Astrocyte (in vitro differentiated cells and primary cell): ENCODE measurements at regions not wholly inside any gene's neighbourhood (a gene's known extent, or its start where the extent isn't known, plus 50 kb on each side); places are given as distances from the start of the nearest gene placed in this dataset.

ENCODE experiments used
- DNase-seq: peaks from one replicate; pipeline ENCODE4 v3.0.0-alpha.2; 2010; ENCODE audit warnings: low read depth
- FAIRE-seq: peaks from 2 replicates; lab custom pipeline; 2011; peaks lifted over from hg19 to GRCh38; lab: Jason Lieb, UNC
- H2AFZ ChIP-seq: 2 replicates; pipeline ENCODE4 v1.6.0; 2012; ENCODE audit warnings: low read depth, low read length, inconsistent platforms
- H3K27ac ChIP-seq: 2 replicates; pipeline ENCODE4 v1.5.1; 2011; ENCODE audit warnings: low read depth, low read length, inconsistent platforms
- H3K27me3 ChIP-seq: 2 replicates; pipeline ENCODE4 v1.6.0; 2011; ENCODE audit warnings: low read length, inconsistent platforms; ENCODE audit not compliant: insufficient read depth
- H3K36me3 ChIP-seq: 2 replicates; pipeline ENCODE4 v1.5.1; 2011; ENCODE audit warnings: low read length, inconsistent platforms; ENCODE audit not compliant: insufficient read depth
- H3K4me1 ChIP-seq: 2 replicates; pipeline ENCODE4 v1.5.1; 2011; ENCODE audit warnings: low read length, inconsistent platforms; ENCODE audit not compliant: insufficient read depth
- H3K4me2 ChIP-seq: 2 replicates; pipeline ENCODE4 v1.6.0; 2012; ENCODE audit warnings: low read length, inconsistent platforms
- H3K4me3 ChIP-seq: 2 replicates; pipeline ENCODE4 v1.5.1; 2011; ENCODE audit warnings: low read depth, mild to moderate bottlenecking, low read length, inconsistent platforms; ENCODE audit not compliant: insufficient read depth
- H3K79me2 ChIP-seq: 2 replicates; pipeline ENCODE4 v1.6.0; 2012; ENCODE audit warnings: mild to moderate bottlenecking, low read length, inconsistent platforms; ENCODE audit not compliant: insufficient read depth
- H3K9ac ChIP-seq: 2 replicates; pipeline ENCODE4 v1.6.0; 2012; ENCODE audit warnings: mild to moderate bottlenecking, low read length, inconsistent platforms
- H3K9me3 ChIP-seq: 2 replicates; pipeline ENCODE4 v1.5.1; 2012; ENCODE audit warnings: low read depth, mild to moderate bottlenecking, low read length, inconsistent platforms; ENCODE audit not compliant: insufficient read depth
- H4K20me1 ChIP-seq: 2 replicates; pipeline ENCODE4 v1.6.0; 2012; ENCODE audit warnings: low read length, inconsistent platforms; ENCODE audit not compliant: insufficient read depth
- H3K27ac Mint-ChIP-seq: one replicate; pipeline ENCODE4 v1.8.0; 2021; ENCODE audit warnings: mild to moderate bottlenecking, mixed read lengths; ENCODE audit not compliant: unreplicated experiment
- H3K27me3 Mint-ChIP-seq: one replicate; pipeline ENCODE4 v1.8.0; 2021; ENCODE audit warnings: low read depth, mixed read lengths; ENCODE audit not compliant: unreplicated experiment
- H3K36me3 Mint-ChIP-seq: one replicate; pipeline ENCODE4 v1.8.0; 2021; ENCODE audit warnings: low read depth, mixed read lengths; ENCODE audit not compliant: unreplicated experiment
- H3K4me1 Mint-ChIP-seq: one replicate; pipeline ENCODE4 v1.8.0; 2021; ENCODE audit warnings: low read depth, mixed read lengths; ENCODE audit not compliant: unreplicated experiment
- H3K4me3 Mint-ChIP-seq: one replicate; pipeline ENCODE4 v1.8.0; 2021; ENCODE audit warnings: mild to moderate bottlenecking, moderate library complexity, mixed read lengths; ENCODE audit not compliant: unreplicated experiment
- H3K9me3 Mint-ChIP-seq: one replicate; pipeline ENCODE4 v1.8.0; 2021; ENCODE audit warnings: mild to moderate bottlenecking, mixed read lengths; ENCODE audit not compliant: unreplicated experiment
- CTCF ChIP-seq: IDR thresholded peaks from 2 replicates; pipeline ENCODE4 v1.5.1; 2011; ENCODE audit warnings: low read depth, mild to moderate bottlenecking, inconsistent platforms, low read length, moderate library complexity; ENCODE audit not compliant: insufficient read depth
- EZH2 ChIP-seq: IDR thresholded peaks from 2 replicates; pipeline ENCODE4 v1.6.1; 2012; ENCODE audit warnings: mild to moderate bottlenecking, low read length, inconsistent platforms; ENCODE audit not compliant: insufficient read depth

GRCh38 chr9:80560976-80561375 is 989.2 kb downstream of the TLE4 start:
- no peak for DNase-seq
- FAIRE-seq = no peak
- Histone ChIP-seq H3K4me3 (no peak overlapping the region), H3K27ac (no peak overlapping the region), H3K4me2 (no peak overlapping the region), H4K20me1 (no peaks in the 10 kb centered on the region), H3K27me3 (no peaks in the 10 kb centered on the region), H2AFZ (no peak overlapping the region), H3K79me2 (no peaks in the 10 kb centered on the region), H3K4me1 (no peaks in the 10 kb centered on the region), H3K9ac (no peak overlapping the region), H3K9me3 (no peaks in the 10 kb centered on the region), H3K36me3 (no peaks in the 10 kb centered on the region)
- Mint-ChIP-seq H3K27me3 (no peaks in the 10 kb centered on the region), H3K9me3 (peaks cover 2% of the 10 kb centered on the region), H3K4me1 (no peaks in the 10 kb centered on the region), H3K36me3 (no peaks in the 10 kb centered on the region), H3K4me3 (no peak overlapping the region), H3K27ac (no peak overlapping the region)
- TF ChIP-seq EZH2 (no peak), CTCF (no peak)

- no peak overlapping the region for H3K9ac ChIP-seq
- DNase-seq = no peak
- Mint-ChIP-seq H3K27me3 (no peaks in the 10 kb centered on the region), H3K4me1 (no peaks in the 10 kb centered on the region), H3K27ac (no peak overlapping the region), H3K4me3 (no peak overlapping the region), H3K36me3 (no peaks in the 10 kb centered on the region), H3K9me3 (no peaks in the 10 kb centered on the region)
- no peak for TF ChIP-seq EZH2
- no peak for TF ChIP-seq CTCF
- no peak overlapping the region for H3K27ac ChIP-seq
- no peak overlapping the region for H3K4me2 ChIP-seq
- H4K20me1 ChIP-seq = no peaks in the 10 kb centered on the region
- no peaks in the 10 kb centered on the region for H3K79me2 ChIP-seq
- no peak overlapping the region for H2AFZ ChIP-seq
- no peaks in the 10 kb centered on the region for H3K4me1 ChIP-seq
- H3K9me3 ChIP-seq = no peaks in the 10 kb centered on the region
- no peaks in the 10 kb centered on the region for H3K36me3 ChIP-seq
- no peak for FAIRE-seq
- H3K27me3 ChIP-seq = no peaks in the 10 kb centered on the region
- H3K4me3 ChIP-seq = no peak overlapping the region
These were observed 985.5 kb downstream of the TLE4 start for GRCh38 chr9:80557256-80557655.

DNA sequence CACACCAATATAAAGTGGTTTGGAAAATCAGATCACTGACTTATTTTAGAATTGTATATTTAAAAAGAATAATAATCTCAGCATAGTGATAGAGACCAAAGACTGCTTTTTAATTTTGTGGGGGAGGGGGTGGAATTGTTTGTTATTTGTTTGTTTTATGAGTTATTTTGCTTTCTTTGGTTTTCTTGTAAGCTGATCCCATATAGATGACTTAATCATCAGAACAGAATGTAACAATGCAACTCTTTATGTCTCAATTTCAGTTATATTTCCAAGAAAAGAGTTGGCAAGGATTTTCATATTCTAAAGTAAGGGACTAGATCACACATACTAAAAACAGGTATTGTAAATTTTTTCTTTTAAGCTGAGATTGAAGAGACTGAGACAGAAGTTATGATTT is 984.9 kb downstream of the TLE4 start:
- no peak overlapping the region for H3K9ac ChIP-seq
- no peaks in the 10 kb centered on the region for H3K9me3 ChIP-seq
- H3K4me1 Mint-ChIP-seq = no peaks in the 10 kb centered on the region
- DNase-seq (no peak), FAIRE-seq (no peak)
- no peaks in the 10 kb centered on the region for H3K4me1 ChIP-seq
- no peaks in the 10 kb centered on the region for H4K20me1 ChIP-seq
- no peaks in the 10 kb centered on the region for H3K9me3 Mint-ChIP-seq
- no peaks in the 10 kb centered on the region for H3K27me3 ChIP-seq
- H2AFZ ChIP-seq = no peak overlapping the region
- H3K27ac Mint-ChIP-seq = no peak overlapping the region
- H3K36me3 Mint-ChIP-seq = no peaks in the 10 kb centered on the region
- H3K4me3 Mint-ChIP-seq = no peak overlapping the region
- H3K36me3 ChIP-seq = no peaks in the 10 kb centered on the region
- H3K4me2 ChIP-seq = no peak overlapping the region
- H3K27ac ChIP-seq = no peak overlapping the region
- no peaks in the 10 kb centered on the region for H3K79me2 ChIP-seq
- TF ChIP-seq EZH2 = no peak
- no peak for TF ChIP-seq CTCF
- H3K4me3 ChIP-seq = no peak overlapping the region
- no peaks in the 10 kb centered on the region for H3K27me3 Mint-ChIP-seq
